Keratinocyte (primary cell): ENCODE measurements at regions not wholly inside any gene's neighbourhood (a gene's known extent, or its start where the extent isn't known, plus 50 kb on each side); places are given as distances from the start of the nearest gene placed in this dataset.

Experiments
- EZH2 ChIP-seq: IDR thresholded peaks from one replicate; pipeline ENCODE4 v1.6.1; 2012; ENCODE audit warnings: inconsistent platforms, mild to moderate bottlenecking, low read length, moderate library complexity
- TF ChIP-seq, protein P1 (sequence below), 3 experiments: IDR thresholded peaks in 1 of 3; conservative IDR thresholded peaks in 1 of 3; optimal IDR thresholded peaks in 1 of 3; 2 replicates in 2 of 3; 3 replicates in 1 of 3; pipeline versions ENCODE3 to v1.5.1; 2011; ENCODE audit warnings: low read length in 3 of 3, mild to moderate bottlenecking in 3 of 3, moderate library complexity in 2 of 3, control low read depth in 1 of 3, inconsistent platforms in 1 of 3; ENCODE audit not compliant: insufficient read depth in 2 of 3; ENCODE audit errors: extremely low read depth in 1 of 3

GRCh38 chr18:34531110-34531509 lies 179.0 kb upstream of the DTNA start:
- TF ChIP-seq EZH2: no peak
- TF ChIP-seq, protein P1, sequence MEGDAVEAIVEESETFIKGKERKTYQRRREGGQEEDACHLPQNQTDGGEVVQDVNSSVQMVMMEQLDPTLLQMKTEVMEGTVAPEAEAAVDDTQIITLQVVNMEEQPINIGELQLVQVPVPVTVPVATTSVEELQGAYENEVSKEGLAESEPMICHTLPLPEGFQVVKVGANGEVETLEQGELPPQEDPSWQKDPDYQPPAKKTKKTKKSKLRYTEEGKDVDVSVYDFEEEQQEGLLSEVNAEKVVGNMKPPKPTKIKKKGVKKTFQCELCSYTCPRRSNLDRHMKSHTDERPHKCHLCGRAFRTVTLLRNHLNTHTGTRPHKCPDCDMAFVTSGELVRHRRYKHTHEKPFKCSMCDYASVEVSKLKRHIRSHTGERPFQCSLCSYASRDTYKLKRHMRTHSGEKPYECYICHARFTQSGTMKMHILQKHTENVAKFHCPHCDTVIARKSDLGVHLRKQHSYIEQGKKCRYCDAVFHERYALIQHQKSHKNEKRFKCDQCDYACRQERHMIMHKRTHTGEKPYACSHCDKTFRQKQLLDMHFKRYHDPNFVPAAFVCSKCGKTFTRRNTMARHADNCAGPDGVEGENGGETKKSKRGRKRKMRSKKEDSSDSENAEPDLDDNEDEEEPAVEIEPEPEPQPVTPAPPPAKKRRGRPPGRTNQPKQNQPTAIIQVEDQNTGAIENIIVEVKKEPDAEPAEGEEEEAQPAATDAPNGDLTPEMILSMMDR (optimal IDR thresholded peaks at IDR 0.05 in 1 of 3, IDR thresholded peaks at IDR 0.05 in 1 of 3, conservative IDR thresholded peaks at IDR 0.05 in 1 of 3; ENCODE audit: extremely low read depth in 1 of 3, insufficient read depth in 2 of 3, low read length in 3 of 3): no peak
